ENCODE measurements at regions not wholly inside any gene's neighbourhood (a gene's known extent, or its start where the extent isn't known, plus 50 kb on each side); places are given as distances from the start of the nearest gene placed in this dataset.

DNA sequence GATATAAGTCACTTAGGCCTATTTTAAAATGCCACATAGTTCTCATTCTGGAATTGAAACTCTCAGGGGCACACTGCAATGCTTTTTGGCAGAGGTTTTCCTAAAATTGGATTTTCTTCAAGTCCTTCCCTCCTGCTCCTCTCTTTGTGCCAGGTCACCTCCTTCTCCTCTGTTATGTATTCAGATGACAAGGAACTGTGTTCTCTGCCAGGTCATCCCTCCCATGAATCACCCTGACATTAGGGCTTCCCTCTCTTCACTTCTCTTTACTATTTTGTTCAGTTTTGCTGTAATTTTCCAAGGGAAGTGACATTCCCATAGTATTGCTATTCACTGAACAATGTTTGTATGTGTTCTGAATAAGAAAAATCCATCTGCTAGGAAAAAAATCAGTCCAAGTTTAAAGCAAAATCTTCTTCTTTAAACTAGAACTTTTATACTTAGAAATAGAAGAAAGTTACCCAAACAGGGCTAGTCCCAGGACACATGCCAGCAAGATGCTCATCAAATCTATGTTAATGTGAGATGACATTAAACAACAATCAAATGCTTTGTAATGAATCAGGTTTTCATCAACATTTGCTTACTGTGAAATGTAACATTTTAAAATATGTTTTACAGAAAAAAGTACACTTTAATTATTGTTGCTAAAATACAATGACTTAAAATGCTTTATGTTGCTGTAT is 461.1 kb downstream of the MMUT start:
- TF ChIP-seq, protein P1, sequence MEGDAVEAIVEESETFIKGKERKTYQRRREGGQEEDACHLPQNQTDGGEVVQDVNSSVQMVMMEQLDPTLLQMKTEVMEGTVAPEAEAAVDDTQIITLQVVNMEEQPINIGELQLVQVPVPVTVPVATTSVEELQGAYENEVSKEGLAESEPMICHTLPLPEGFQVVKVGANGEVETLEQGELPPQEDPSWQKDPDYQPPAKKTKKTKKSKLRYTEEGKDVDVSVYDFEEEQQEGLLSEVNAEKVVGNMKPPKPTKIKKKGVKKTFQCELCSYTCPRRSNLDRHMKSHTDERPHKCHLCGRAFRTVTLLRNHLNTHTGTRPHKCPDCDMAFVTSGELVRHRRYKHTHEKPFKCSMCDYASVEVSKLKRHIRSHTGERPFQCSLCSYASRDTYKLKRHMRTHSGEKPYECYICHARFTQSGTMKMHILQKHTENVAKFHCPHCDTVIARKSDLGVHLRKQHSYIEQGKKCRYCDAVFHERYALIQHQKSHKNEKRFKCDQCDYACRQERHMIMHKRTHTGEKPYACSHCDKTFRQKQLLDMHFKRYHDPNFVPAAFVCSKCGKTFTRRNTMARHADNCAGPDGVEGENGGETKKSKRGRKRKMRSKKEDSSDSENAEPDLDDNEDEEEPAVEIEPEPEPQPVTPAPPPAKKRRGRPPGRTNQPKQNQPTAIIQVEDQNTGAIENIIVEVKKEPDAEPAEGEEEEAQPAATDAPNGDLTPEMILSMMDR (IDR thresholded peaks at IDR 0.05), result no peak
- TF ChIP-seq POLR2A (IDR thresholded peaks at IDR 0.05), result no peak
